H9 (cell line): ENCODE measurements at regions not wholly inside any gene's neighbourhood (a gene's known extent, or its start where the extent isn't known, plus 50 kb on each side); places are given as distances from the start of the nearest gene placed in this dataset.

Experiments used
- DNase-seq: peaks from one replicate; pipeline ENCODE4 v3.0.0-alpha.2; 2017
- H2AFZ ChIP-seq: one replicate; pipeline ENCODE4 v1.6.1; 2013; ENCODE audit warnings: mild to moderate bottlenecking, low read length, control low read depth, moderate library complexity
- H2AK5ac ChIP-seq: 2 replicates; pipeline ENCODE4 v1.6.1; 2013; ENCODE audit warnings: low read length, control low read depth, mixed read lengths; ENCODE audit not compliant: insufficient read length
- H2BK120ac ChIP-seq: one replicate; pipeline ENCODE4 v1.6.1; 2013; ENCODE audit warnings: low read depth, mild to moderate bottlenecking, low read length, control low read depth, inconsistent platforms; ENCODE audit not compliant: poor library complexity, severe bottlenecking
- H2BK12ac ChIP-seq: 2 replicates; pipeline ENCODE4 v1.6.1; 2013; ENCODE audit warnings: low read length, control low read depth, mixed read lengths, low read depth; ENCODE audit not compliant: insufficient read length
- H2BK15ac ChIP-seq: 2 replicates; pipeline ENCODE4 v1.6.1; 2013; ENCODE audit warnings: low read depth, low read length, control low read depth
- H2BK20ac ChIP-seq: one replicate; pipeline ENCODE4 v1.6.1; 2013; ENCODE audit warnings: low read depth, mild to moderate bottlenecking, low read length, control low read depth, inconsistent platforms; ENCODE audit not compliant: poor library complexity, severe bottlenecking
- H2BK5ac ChIP-seq: 2 replicates; pipeline ENCODE4 v1.6.1; 2013; ENCODE audit warnings: low read length, control low read depth, mixed read lengths; ENCODE audit not compliant: insufficient read length
- H3K14ac ChIP-seq: 2 replicates; pipeline ENCODE4 v1.6.1; 2013; ENCODE audit warnings: low read length, control low read depth; ENCODE audit not compliant: insufficient read depth
- H3K18ac ChIP-seq: 2 replicates; pipeline ENCODE4 v1.6.1; 2013; ENCODE audit warnings: low read depth, mild to moderate bottlenecking, mixed read lengths, low read length, control low read depth; ENCODE audit not compliant: insufficient read length
- H3K23ac ChIP-seq: 2 replicates; pipeline ENCODE4 v1.6.1; 2013; ENCODE audit warnings: low read length, control low read depth, mixed read lengths, low read depth; ENCODE audit not compliant: insufficient read length
- H3K23me2 ChIP-seq: 2 replicates; pipeline ENCODE4 v1.6.1; 2013; ENCODE audit warnings: low read depth, mild to moderate bottlenecking, mixed read lengths, low read length, control low read depth; ENCODE audit not compliant: insufficient read length, poor library complexity, severe bottlenecking
- H3K27ac ChIP-seq: 2 replicates; pipeline ENCODE4 v1.5.1; 2013; ENCODE audit warnings: low read length, control low read depth, mixed read lengths, low read depth; ENCODE audit not compliant: insufficient read length
- H3K27me3 ChIP-seq: 2 replicates; pipeline ENCODE4 v1.6.1; 2013; ENCODE audit warnings: low read length, control low read depth, inconsistent platforms; ENCODE audit not compliant: insufficient read depth
- H3K4ac ChIP-seq: 2 replicates; pipeline ENCODE4 v1.6.1; 2013; ENCODE audit warnings: low read depth, mild to moderate bottlenecking, control low read depth, inconsistent platforms, low read length, moderate library complexity
- H3K4me1 ChIP-seq: 2 replicates; pipeline ENCODE4 v1.6.1; 2013; ENCODE audit warnings: low read length, control low read depth, inconsistent platforms; ENCODE audit not compliant: insufficient read depth
- H3K4me2 ChIP-seq: 2 replicates; pipeline ENCODE4 v1.6.1; 2013; ENCODE audit warnings: low read length, control low read depth, mixed read lengths; ENCODE audit not compliant: insufficient read length, insufficient read depth
- H3K56ac ChIP-seq: 2 replicates; pipeline ENCODE4 v1.6.1; 2013; ENCODE audit warnings: low read depth, mild to moderate bottlenecking, mixed read lengths, low read length, control low read depth; ENCODE audit not compliant: insufficient read length
- H3K79me1 ChIP-seq: 2 replicates; pipeline ENCODE4 v1.6.1; 2013; ENCODE audit warnings: low read depth, mild to moderate bottlenecking, moderate library complexity, low read length, control low read depth, inconsistent platforms; ENCODE audit not compliant: insufficient read depth, poor library complexity, severe bottlenecking
- H3K79me2 ChIP-seq: 2 replicates; pipeline ENCODE4 v1.6.1; 2013; ENCODE audit warnings: low read length, control low read depth, inconsistent platforms; ENCODE audit not compliant: insufficient read depth
- H3K9ac ChIP-seq: 2 replicates; pipeline ENCODE4 v1.6.1; 2013; ENCODE audit warnings: low read length, control low read depth, mixed read lengths; ENCODE audit not compliant: insufficient read length; ENCODE audit errors: extremely low read depth
- H3K9me3 ChIP-seq: one replicate; pipeline ENCODE4 v1.6.1; 2013; ENCODE audit warnings: low read depth, low read length, inconsistent platforms; ENCODE audit not compliant: control insufficient read depth
- H3T11ph ChIP-seq: one replicate; pipeline ENCODE4 v1.6.1; 2013; ENCODE audit warnings: mild to moderate bottlenecking, low read length, control low read depth, inconsistent platforms
- H4K20me1 ChIP-seq: one replicate; pipeline ENCODE4 v1.6.1; 2013; ENCODE audit not compliant: control insufficient read depth, insufficient read length, insufficient read depth
- H4K5ac ChIP-seq: 2 replicates; pipeline ENCODE4 v1.6.1; 2013; ENCODE audit warnings: low read depth, mild to moderate bottlenecking, mixed read lengths, low read length, control low read depth; ENCODE audit not compliant: insufficient read length
- H4K8ac ChIP-seq: replicated peaks from 2 replicates; pipeline ENCODE4 v1.6.1; 2013; ENCODE audit warnings: low read length, control low read depth, mixed read lengths, low read depth; ENCODE audit not compliant: insufficient read length
- H4K91ac ChIP-seq: 2 replicates; pipeline ENCODE4 v1.6.1; 2013; ENCODE audit warnings: low read depth, mild to moderate bottlenecking, moderate library complexity, mixed read lengths, low read length, control low read depth; ENCODE audit not compliant: insufficient read length
- H3K27ac Mint-ChIP-seq, 3 experiments: 2 replicates in 2 of 3; 3 replicates in 1 of 3; pipeline ENCODE4 v1.8.0; 2020 to 2021; ENCODE audit warnings: mixed read lengths in 3 of 3, mild to moderate bottlenecking in 1 of 3, moderate library complexity in 1 of 3
- H3K27me3 Mint-ChIP-seq: 2 replicates; pipeline ENCODE4 v1.8.0; 2021; ENCODE audit warnings: low read depth, mild to moderate bottlenecking, moderate library complexity, mixed read lengths
- H3K36me3 Mint-ChIP-seq, 3 experiments: 2 replicates in 2 of 3; 3 replicates in 1 of 3; pipeline ENCODE4 v1.8.0; 2020 to 2021; ENCODE audit warnings: low read depth in 3 of 3, mixed read lengths in 3 of 3; ENCODE audit not compliant: insufficient read depth in 1 of 3
- H3K4me1 Mint-ChIP-seq, 2 experiments: 2 replicates each; pipeline ENCODE4 v1.8.0; 2020; ENCODE audit warnings: mixed read lengths in 2 of 2
- H3K4me3 Mint-ChIP-seq, 2 experiments: 2 replicates in 1 of 2; 3 replicates in 1 of 2; pipeline ENCODE4 v1.8.0; 2020 to 2021; ENCODE audit warnings: mild to moderate bottlenecking in 2 of 2, mixed read lengths in 2 of 2, moderate library complexity in 1 of 2
- H3K9me3 Mint-ChIP-seq, 2 experiments: 2 replicates in 1 of 2; 3 replicates in 1 of 2; pipeline ENCODE4 v1.8.0; 2020; ENCODE audit warnings: mild to moderate bottlenecking in 2 of 2, mixed read lengths in 2 of 2, moderate library complexity in 1 of 2
- CTCF ChIP-seq: fragments of 200-600 bp; sonication (generic); conservative IDR thresholded peaks from 3 replicates; pipeline ENCODE4 v1.8.0; 2021; ENCODE audit warnings: antibody characterized with exemption, mild to moderate bottlenecking

GRCh38 chr6:113654396-113654795 is 202.7 kb upstream of the MARCKS start:
- H3K4me1 Mint-ChIP-seq = peaks cover 16% of the 10 kb centered on the region in 2 experiments
- Histone ChIP-seq H4K5ac (no peak overlapping the region), H2BK15ac (no peak overlapping the region), H3K23me2 (no peaks in the 10 kb centered on the region), H2BK20ac (no peak overlapping the region), H2AFZ (no peak overlapping the region), H3K4me1 (no peaks in the 10 kb centered on the region; the same call in 1 of the 2 replicates), H3K4ac (no peak overlapping the region), H2AK5ac (no peak overlapping the region), H3K27ac (no peak overlapping the region), H3K27me3 (no peaks in the 10 kb centered on the region), H4K91ac (no peak overlapping the region), H3K18ac (no peak overlapping the region), H3K9ac (no peak overlapping the region), H2BK120ac (no peak overlapping the region), H3K9me3 (no peaks in the 10 kb centered on the region), H3K23ac (no peak overlapping the region), H2BK12ac (no peak overlapping the region), H3K14ac (no peak overlapping the region), H3K4me2 (no peak overlapping the region), H4K8ac (no peak overlapping the region), H4K20me1 (no peaks in the 10 kb centered on the region), H3K56ac (no peak overlapping the region), H2BK5ac (no peak overlapping the region), H3K79me2 (no peaks in the 10 kb centered on the region), H3T11ph (no peak overlapping the region), H3K79me1 (no peaks in the 10 kb centered on the region)
- DNase-seq = no peak
- no peak overlapping the region for H3K4me3 Mint-ChIP-seq
- no peak overlapping the region for H3K27ac Mint-ChIP-seq
- H3K27me3 Mint-ChIP-seq = no peaks in the 10 kb centered on the region; the same call in 1 of the 2 replicates
- no peaks in the 10 kb centered on the region for H3K9me3 Mint-ChIP-seq
- no peak for TF ChIP-seq CTCF
- no peaks in the 10 kb centered on the region for H3K36me3 Mint-ChIP-seq
